Activated effector memory CD4-positive, alpha-beta T cell treated with anti-CD3 and anti-CD28 coated beads, Interleukin-2, amount 50 U/mL, for 16 hours (primary cell): ENCODE measurements at regions not wholly inside any gene's neighbourhood (a gene's known extent, or its start where the extent isn't known, plus 50 kb on each side); places are given as distances from the start of the nearest gene placed in this dataset.

Experiments used
- DNase-seq: peaks from one replicate; pipeline ENCODE4 v3.0.0-alpha.2; 2020

DNA sequence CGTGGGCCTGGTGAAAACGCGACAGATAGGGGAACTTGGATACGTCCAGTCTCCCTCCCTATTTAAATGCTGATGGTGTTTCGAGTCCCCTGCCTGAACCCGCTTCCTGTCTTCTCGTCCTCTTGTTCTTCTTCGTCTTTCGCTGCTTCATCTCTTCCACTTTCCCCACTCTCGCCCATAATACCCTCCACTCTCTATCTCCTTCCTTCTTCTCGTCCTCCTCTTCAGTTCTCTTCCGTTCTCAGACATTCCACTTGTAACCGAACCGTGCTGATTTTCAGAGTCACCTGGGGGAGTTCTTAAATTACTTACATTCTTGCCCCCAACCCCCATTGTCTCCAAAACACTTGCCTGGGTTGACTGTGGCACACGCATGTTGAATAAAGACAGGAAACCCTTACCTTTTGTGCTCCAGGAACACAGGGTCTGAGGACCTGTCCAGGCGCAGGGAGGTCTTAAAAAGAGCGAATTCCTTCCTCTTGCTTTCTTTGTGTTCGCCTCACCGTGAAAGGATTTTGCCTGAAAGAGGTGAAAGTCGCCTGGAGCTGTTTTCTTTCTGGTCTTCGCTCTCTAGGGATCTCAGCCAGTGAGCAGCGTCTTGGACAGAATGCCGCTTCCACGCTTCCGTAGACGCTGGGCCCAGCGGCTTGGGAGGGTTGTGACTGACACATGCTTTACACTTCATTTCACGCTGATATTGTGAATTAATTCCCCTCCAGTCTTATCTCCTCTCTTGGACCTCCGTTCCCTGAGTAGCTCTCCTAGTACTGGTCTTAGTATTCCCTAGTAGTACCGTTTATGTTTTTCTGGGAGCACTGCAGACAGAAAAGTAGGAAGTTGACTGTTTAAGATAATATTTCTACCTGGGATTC, 184.0 kb downstream of the GPX5 start:
- no peak for DNase-seq

DNA sequence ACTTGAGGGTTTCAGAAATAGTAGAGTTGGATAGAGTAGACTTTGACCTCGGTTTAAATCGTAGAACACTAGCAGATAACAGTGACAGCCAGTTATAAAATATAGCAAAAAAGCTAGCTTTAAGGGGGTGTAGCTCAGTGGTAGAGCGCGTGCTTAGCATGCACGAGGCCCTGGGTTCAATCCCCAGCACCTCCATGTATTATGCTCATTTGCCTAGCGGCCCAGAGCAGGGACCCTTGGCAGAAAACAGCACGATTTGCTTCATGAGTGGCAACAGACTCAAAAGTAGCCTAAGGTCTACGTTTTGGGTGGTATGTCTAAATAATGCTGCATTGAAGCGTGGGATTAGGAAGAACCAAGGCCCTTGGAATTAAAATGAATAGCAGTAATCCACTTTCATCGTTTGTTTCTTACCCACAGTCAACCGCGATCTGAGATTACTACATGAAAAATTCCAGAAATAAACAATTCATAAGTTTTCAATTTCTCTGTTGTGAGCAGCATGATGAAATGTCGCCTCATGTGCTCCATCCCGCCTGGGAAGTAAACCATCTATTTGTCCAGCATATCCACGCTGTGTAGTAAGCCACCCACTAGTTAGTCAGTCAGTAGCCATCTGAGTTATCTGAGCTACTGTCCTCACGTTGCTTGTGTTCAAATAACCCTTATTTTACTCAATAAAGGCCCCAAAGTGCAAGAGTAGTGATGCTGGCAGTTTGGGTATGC, 184.9 kb downstream of the GPX5 start:
- no peak for DNase-seq

DNA sequence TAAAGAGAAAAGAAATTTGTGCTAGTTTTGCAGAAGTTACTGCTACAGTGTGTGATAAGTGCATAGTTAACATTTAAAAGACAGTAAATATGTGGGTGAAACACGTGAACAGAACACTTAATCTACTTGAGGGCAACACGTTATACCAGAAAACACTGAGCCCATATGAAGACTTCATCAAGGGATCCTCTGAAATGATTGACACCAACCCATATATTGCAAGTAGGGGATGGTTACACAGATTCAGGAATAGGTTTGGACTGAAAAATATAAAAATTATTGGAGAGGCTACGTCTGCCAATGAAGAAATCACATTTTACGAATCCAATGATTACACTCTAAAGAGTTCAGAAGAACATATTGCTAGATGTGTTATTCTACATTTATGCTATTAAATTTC, 185.6 kb downstream of the GPX5 start:
- no peak for DNase-seq

DNA sequence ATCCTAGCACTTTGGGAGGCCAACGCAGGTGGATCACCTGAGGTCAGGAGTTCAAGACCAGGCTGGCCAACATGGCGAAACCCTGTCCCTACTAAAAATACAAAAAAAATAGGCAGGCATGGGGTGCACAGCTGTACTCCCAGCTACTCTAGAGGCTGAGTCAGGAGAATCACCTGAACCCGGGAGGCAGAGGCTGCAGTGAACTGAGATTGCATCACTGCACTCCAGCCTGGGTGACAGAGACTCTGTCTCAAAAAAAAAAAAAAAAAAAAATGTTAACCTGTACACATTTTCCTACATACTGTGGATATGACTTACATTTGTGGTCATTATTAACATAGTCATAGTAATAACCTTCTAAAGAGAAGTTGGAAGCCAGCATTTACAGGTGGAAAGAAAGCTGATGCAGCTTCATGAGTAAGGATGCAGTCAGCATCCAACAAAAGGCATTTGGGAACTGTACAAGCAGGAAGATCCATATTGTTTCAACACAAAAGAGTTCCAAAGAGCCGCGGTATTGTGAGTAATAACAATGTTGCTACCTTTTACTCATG, 186.2 kb downstream of the GPX5 start:
- DNase-seq = no peak

DNA sequence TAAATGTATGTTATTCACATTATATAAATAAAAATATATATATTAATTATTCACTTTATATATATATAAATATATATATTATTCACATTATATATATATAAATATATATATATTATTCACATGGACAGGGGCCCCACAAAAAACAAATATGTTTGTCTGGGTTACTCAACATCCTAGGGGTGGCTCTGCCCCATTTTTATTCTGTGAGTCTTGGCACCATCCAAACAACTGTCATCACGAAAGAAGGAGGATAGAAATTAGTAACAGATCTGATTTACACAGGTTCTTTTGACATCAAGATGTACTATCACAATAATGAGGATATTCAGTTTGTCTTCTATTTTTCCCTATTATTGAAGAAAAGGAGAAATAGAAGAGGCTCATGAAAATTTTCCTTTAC, 187.3 kb downstream of the GPX5 start:
- DNase-seq = no peak

DNA sequence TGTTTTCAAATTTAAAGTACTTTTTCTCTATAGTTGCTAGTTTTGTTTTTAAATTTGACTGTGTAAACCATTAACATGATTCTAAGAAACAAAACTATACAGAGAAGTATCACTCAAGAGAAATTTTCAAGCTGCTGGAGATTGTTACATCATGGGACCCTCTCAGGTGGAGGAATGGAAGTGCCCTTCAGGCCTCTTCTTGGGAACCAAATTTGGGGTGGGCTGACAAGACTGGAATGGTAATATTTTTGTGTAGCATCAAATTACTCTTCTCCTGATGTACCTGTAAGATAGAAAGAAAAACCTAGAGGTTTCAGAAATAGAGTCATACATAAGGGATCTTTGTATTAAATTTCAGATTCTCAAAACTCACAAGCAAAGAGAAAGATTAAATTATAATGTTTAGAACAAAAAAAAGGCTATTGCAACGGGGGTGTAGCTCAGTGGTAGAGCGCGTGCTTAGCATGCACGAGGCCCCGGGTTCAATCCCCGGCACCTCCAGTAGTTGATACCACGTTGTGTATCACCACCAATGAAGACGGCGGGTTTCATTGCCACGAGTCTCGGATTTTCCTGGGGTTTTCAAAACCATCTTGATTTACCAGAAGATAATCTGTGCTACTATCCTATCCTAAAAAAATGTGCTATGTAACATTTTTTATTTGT, 193.7 kb downstream of the GPX5 start:
- no peak for DNase-seq

DNA sequence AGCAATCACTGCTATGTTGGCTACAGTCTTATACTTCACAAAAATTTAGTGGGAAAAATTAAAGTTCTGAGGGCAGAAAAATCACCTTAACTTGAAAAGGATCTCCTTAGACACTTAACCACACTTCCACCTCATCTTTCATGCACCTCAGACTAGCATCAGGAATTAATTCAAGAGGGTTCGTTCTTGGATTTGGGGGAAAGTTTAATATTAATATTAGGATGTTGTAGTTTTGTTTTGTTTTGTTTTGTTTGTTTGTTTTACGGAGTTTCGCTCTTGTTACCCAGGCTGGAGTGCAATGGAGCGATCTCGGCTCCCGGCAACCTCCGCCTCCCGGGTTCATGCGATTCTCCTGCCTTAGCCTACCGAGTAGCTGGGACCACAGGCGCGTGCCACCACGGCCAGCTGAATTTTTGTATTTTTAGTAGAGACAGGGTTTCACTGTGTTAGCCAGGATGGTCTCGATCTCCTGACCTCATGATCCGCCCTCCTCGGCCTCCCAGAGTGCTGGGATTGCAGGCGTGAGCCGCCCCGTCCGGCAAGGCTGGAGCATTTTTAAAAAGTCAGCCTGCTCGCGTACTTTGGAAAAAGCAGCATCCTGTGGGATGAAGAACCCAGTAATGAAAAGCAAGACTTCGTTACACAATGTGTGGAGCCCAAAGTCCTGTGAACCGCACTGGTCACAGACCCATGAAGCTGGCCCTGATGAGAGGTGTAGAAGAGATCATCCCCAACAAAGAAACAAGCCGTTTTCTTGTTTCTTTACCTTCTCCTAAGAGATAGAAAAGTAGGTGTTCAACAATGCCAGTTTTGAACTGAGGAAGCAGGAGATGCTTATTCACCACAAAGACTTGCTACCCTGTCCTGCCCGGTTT, 194.9 kb downstream of the GPX5 start:
- no peak for DNase-seq

DNA sequence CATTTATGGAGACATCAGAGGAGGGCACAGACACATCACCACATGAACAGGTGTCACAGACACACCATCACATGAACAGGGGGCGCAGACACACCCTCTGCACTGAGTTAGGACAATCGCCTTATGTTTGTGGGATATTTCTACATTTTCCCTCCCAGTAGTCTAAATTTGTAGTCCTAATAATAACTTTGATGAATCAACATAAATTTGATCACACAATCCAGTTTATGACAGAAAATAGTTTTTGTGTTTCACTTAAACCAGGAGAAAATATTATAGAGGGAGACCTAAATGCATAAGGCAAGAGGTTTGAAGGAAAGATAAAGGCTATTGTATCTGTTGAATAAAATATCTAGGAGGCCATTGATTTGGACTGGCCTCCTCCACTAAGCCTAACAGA, 195.7 kb downstream of the GPX5 start:
- DNase-seq = no peak

DNA sequence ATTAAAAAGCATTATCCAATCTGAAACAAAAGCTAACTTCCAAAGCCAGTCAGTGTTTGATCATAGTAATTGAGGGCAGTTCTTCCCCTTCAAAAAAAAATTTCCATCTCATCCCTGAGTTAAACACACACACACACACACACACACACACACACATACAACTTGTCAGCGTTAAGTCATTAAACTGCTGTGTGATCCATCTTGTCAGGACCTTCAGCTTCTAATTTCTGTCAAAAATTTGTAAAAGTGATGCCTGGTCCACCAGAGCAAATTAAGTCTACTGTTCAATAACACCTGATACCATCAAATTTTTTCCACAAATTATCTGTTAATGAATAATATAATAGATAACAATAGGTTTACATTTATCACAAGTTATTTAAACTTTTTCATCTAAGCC, 198.7 kb downstream of the GPX5 start:
- no peak for DNase-seq

DNA sequence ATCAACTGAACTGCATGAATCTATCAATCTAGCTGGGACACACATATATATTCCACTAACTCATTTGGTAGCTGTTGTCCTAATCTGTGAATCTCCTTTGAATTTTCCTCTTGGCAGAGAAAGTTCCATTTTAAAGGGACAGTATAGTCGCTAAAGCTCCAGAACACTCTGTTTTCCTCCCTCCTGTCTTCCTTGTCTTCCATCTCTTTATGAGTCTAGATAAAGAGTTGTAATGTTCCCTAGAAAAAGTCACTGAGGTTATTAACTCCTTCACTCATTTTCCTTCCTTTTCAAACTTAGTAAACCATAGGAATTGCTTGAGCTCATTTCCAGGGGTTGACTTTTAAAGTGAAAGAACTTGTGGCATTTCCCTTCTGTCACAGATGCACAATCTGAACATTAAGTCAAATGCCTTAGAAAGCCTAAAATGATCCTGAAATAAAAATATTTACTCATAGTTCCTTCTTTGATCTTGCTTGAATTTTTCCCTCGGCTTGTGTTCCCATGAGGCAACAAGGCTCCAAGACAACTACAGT, 198.4 kb downstream of the TRIM27 start:
- no peak for DNase-seq

DNA sequence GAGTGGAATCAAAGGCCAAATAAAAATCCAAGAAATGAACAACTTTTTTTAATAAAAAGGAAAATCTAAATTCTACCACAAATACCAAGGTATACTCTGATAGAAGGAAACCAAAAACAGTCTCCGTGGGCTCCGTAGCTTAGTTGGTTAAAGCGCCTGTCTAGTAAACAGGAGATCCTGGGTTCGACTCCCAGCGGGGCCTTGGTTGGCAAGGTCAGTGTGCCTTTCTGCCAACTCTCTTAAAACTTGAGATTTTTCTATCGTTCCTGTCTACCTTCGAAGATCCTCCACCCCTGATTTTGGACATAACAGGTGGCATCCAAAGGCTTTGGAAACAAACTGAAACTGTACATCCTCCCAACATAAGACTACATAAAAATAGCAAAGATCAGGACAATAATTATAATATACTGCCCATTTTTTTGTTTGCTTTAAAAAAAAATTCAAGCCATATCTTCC, 197.9 kb downstream of the TRIM27 start:
- no peak for DNase-seq

DNA sequence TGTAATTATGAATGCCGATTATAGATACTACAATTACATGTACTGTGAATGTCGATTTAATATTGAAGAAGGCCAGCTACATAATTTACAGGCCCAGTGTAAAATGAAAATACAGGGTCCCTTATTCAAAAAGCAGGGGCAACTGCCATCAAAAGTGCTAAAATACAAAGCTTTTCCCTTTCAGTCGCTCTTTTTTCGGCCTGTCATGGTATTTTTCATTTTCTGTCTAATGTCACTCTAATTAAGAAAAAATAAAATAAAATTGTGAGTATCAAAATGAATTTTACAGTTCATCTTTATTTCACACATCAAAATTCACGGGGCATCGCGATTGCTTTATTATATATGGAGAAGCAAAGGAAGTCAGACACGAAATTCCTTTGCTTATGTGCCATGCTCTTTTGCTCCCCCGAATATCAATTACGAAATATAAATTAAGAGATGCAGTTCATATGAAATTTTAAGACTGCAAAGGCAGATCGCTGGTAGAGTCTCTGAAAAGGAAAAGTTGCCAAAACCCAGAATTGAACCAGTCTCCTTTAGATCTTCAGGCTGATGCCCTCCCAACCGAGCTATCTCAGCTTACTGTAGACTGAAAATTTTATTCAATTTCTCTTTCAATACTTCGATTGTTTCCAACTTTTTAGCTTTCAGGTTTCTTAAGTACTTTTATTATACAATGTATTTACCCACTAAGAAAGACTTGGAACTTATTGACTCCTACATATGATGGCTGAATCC, 197.0 kb downstream of the TRIM27 start:
- no peak for DNase-seq

DNA sequence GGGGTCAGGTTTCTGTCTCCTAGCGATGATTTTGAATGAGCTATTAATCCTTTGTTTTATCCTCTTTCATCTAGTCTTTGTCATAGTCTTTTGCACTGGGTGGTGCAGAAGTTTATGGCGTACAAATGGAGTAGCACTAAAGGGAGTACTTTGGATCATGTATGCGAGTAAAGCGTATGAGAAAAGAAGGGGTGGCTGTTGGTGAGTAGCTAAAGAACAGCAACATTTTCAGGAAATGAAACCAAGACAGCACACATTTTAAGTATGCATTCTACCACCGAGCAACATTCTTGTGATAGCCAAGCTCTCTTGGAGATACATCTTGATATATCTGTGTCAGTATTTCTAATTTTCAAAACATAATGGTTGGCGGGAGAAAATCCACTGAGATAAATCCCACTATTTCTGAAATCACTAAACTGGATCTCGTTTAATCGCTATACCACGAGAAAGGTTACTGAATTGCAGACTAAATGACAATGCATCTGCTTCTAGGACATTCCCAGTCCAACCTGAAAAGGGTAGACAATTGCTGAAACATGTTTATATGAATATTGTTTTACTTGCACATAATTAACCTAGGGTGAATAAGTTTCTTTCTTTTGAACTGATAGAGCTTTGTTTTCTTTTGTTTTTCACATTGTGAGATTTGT, 196.1 kb downstream of the TRIM27 start:
- no peak for DNase-seq

DNA sequence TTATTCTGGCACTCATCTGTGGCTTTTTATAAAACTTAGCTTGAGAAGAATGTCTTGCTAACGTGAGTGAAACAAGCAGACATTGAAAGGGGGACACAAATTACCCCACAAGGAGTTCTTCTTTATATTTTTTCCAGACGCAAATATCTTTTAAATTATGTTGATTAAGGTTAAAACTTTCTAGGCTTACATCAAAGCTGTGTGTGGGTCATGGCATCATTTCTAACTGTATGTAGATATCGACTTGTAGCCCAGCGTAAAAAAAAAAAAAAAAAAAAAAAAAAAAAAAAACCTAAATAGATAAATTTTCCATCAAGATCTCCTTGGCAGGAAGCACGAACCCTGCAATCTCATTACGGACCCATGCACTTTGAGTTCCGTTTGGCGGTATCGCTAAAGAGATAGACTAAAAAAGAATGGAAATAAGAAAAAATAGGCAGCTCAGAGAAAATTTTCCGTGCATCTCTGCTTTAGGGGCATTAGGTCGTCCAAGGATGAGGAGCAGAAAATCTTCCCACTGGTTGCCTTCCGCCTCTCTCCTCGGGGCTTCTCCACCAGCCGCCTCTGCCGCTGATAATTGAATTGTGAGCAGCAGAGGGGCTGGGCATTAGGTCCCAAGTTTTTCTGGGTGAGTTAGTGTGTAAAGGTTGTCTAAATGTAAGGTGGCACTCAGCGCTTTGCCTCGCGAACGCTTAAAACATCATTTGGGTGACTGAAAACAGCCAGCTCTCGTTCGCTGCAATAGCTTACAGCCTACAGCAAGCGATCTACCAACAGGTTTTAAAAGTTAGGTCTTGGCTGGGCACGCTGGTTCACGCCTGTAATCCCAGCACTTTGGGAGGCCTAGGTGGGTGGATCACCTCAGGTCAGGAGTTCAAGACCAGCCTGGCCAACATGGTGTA, 194.0 kb downstream of the TRIM27 start:
- no peak for DNase-seq

DNA sequence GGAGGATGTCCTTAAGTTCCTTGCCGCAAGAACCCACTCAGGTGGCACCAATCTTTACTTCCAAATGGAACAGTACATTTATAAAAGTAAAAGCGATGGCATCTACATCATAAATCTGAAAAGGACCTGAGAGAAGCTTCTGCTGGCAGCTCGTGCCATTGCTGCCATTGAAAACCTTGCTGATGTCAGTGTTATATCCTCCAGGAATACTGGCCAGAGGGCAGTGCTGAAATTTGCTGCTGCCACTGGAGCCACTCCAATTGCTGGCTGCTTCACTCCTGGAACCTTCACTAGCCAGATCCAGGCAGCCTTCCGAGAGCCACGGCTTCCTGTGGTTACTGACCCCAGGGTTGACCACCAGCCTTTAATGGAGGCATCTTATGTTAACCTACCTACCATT, 191.7 kb downstream of the TRIM27 start:
- DNase-seq = no peak

DNA sequence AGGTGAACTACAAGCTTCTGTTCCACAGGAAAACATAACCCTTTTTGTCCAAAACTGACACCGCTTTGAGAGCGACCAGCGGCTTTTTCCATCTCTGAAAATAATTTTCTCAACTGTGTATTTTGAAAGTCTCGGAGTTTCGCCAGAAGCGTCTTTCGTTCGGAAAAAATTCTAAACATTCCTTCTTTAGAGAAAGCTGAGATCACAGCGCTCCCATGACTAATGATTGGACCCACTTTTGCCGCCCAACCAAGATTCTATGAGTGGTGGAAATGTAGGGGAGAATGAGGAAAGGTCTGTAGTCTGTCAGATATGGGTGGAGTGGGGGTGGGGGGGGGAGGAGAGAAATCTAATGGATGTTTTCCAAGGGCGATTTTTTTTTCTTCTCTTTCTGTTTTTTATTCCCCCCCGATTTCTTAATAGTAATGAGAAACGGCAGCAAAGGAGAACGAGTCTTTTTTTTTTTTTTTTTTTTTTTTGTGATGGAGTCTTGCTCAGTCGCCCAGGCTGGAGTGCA, 189.3 kb downstream of the TRIM27 start:
- no peak for DNase-seq

DNA sequence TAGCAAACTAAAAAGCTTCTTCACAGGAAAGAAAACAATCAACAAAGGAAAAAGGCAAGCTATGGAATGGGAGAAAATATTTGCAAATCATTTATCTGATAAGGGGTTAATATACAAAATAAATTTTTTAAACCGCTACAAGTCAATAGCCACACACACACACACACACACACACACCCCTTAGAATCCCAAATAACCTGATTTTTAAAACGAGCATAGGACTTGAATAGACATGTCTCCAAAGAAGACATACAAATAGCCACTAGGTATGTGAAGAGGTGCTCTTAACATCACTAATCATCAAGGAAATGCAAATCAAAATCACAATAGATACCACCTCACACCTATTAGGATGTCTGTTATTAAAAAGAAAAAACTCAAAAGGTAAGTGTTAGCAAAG, 187.7 kb downstream of the TRIM27 start:
- no peak for DNase-seq

DNA sequence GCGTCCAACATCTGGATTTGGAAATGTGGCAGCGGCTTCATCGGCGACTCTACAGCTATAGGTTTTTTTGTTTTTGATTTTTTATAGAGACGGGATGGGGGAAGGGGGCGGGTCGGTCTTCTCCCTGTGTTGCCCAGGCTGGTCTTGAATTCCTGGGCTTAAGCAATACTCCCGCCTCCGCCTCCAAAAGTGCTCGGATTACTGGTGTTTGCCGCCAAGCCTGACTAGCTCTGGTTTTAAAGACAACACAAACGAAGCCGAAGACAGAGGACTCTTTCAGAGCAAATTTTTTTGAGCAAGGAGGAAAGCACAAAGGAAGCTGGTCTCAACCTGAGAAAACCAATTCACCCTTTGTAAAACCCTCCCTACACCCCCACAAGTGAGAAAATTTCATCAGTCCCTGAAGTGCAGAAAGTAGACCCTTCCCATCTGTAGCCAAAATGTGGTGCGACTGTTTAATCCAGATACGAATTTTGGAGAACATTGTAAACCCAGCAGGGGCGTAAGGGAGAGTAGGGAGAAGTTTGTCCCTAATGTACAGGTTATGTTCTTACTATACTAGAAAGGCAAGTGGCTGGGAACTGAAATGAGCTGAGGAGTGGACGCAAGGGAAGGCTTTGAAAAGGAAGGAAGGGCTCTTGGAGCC, 185.9 kb downstream of the TRIM27 start:
- DNase-seq = no peak

DNA sequence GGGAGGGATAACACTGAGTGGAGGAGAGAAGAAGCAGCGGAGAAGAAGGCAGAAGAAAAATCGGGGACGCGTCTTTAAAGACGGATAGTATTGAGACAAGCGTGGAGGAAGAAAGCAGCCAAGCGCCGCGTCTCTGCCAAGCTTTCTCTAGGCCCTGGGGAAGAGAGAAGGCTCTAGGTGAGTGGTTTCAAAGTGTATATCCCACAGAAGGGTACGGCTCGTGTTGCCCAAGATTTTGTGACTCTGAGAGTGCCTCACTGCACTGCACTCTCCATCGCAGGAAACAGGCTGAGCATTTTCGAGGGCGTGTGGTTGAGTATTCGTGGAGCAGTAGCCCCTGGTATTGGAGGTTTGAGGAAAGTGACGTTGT, 185.4 kb downstream of the TRIM27 start:
- no peak for DNase-seq
